AG04449 (cell line): ENCODE measurements at regions not wholly inside any gene's neighbourhood (a gene's known extent, or its start where the extent isn't known, plus 50 kb on each side); places are given as distances from the start of the nearest gene placed in this dataset.

ENCODE experiments used
- CTCF ChIA-PET: fragments of 350-600 bp; formaldehyde crosslinking; extraction: SDS; loops from one replicate; lab custom pipeline; 2021; ENCODE audit warnings: antibody characterized with exemption; lab: Yijun Ruan, JAX
- POLR2A ChIA-PET: fragments of 400-600, 350-600 bp; formaldehyde crosslinking; extraction: SDS; loops from one replicate; lab custom pipeline; 2020; ENCODE audit warnings: antibody characterized with exemption, inconsistent platforms; lab: Yijun Ruan, JAX
- DNase-seq: peaks from one replicate; pipeline ENCODE4 v3.0.0-alpha.2; 2010; ENCODE audit warnings: low read depth, low spot score
- H3K4me3 ChIP-seq: 2 replicates; pipeline ENCODE4 v1.5.1; 2011; ENCODE audit warnings: low read depth, mild to moderate bottlenecking, control low read depth, low read length
- TF ChIP-seq, protein P1 (sequence below): IDR thresholded peaks from one replicate; pipeline ENCODE4 v1.5.1; 2011; ENCODE audit warnings: mild to moderate bottlenecking, moderate library complexity, low read length, control low read depth, inconsistent platforms; ENCODE audit not compliant: insufficient read depth; ENCODE audit errors: missing control alignments

- CTCF ChIA-PET, result no interaction called here
- no peak overlapping the region for H3K4me3 ChIP-seq
- POLR2A ChIA-PET, result no interaction called here
Observed at GRCh38 chr6:8279041-8279805, 156.1 kb downstream of the SLC35B3 start.

DNA sequence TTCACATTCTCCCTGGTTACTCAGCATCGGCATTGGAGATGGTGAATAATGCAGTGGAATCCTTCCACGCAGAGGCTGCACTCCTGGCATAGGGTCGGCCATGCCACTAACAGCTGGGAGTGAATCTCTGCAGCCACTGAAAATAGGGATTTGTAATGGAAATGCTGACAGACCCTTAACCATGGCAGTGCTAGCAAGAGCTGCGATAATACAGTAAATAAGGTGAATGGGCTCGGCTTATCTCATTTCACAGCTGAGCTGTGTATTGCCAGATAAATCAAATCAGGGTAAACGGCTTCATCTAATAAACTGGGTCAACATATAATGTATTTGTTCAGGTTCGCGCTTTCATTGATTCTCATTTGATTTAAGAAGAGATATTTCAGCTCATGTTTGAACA is 156.8 kb downstream of the SLC35B3 start:
- no peak overlapping the region for H3K4me3 ChIP-seq
- no peak for DNase-seq
- TF ChIP-seq, protein P1, sequence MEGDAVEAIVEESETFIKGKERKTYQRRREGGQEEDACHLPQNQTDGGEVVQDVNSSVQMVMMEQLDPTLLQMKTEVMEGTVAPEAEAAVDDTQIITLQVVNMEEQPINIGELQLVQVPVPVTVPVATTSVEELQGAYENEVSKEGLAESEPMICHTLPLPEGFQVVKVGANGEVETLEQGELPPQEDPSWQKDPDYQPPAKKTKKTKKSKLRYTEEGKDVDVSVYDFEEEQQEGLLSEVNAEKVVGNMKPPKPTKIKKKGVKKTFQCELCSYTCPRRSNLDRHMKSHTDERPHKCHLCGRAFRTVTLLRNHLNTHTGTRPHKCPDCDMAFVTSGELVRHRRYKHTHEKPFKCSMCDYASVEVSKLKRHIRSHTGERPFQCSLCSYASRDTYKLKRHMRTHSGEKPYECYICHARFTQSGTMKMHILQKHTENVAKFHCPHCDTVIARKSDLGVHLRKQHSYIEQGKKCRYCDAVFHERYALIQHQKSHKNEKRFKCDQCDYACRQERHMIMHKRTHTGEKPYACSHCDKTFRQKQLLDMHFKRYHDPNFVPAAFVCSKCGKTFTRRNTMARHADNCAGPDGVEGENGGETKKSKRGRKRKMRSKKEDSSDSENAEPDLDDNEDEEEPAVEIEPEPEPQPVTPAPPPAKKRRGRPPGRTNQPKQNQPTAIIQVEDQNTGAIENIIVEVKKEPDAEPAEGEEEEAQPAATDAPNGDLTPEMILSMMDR, result no peak
- CTCF ChIA-PET, result no interaction called here
- POLR2A ChIA-PET, result no interaction called here

More at GRCh38 chr6:8279041-8279805, 156.1 kb downstream of the SLC35B3 start:
- no peak for DNase-seq
- TF ChIP-seq, protein P1, result no peak

GRCh38 chr6:8277769-8278168 is 157.6 kb downstream of the SLC35B3 start:
- POLR2A ChIA-PET, result no interaction called here
- CTCF ChIA-PET, result no interaction called here
- DNase-seq, result no peak
- TF ChIP-seq, protein P1, result no peak
- H3K4me3 ChIP-seq, result no peak overlapping the region

DNA sequence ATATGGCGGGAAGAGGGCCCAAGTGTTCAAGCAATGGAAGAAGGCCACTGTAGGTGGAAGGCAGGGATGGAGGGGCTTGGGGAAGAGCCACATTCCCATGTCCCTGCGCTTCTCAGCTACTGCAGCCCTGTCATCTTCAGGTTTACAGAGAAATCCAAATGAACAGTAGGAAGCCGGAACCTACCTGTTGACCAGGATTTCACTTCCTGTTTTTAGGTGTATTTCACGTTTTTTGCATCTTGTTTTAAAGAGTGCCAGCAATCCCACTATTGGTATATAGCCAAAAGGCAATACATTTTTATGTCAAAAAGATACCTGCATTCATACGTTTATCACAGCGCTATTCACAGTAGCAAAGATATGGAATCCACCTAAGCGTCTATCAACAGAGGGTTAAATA is 159.2 kb downstream of the SLC35B3 start:
- CTCF ChIA-PET, result no interaction called here
- H3K4me3 ChIP-seq, result no peak overlapping the region
- POLR2A ChIA-PET, result no interaction called here
- DNase-seq, result no peak
- TF ChIP-seq, protein P1, result no peak

DNA sequence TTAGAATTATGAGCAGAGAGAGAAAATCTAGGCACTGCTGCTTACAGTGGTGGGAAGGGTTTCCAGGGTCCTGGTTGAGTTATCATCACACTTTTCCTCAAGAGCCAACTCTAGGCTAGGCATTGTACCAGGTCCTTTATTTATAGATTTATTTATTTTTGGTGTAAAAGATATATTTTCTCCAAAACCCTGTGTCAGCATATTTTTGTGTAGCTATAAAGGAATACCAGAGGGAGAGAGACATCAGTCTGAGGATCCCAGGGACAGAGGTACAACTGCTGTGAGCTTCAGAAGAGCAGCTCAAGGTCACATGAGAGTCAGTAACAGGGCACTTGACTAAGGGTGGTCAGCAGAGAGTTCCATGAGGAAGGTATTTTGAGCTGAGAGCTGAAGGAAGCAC is 159.7 kb downstream of the SLC35B3 start:
- TF ChIP-seq, protein P1, result no peak
- CTCF ChIA-PET, result no interaction called here
- POLR2A ChIA-PET, result no interaction called here
- no peak overlapping the region for H3K4me3 ChIP-seq
- no peak for DNase-seq

GRCh38 chr6:8274226-8274625 is 161.1 kb downstream of the SLC35B3 start:
- TF ChIP-seq, protein P1, result no peak
- ChIA-PET CTCF (no interaction called here), POLR2A (no interaction called here)
- DNase-seq, result no peak
- H3K4me3 ChIP-seq, result no peak overlapping the region
